A549 (cell line): ENCODE measurements at regions not wholly inside any gene's neighbourhood (a gene's known extent, or its start where the extent isn't known, plus 50 kb on each side); places are given as distances from the start of the nearest gene placed in this dataset.

ENCODE experiments used
- ATAC-seq, 2 experiments: fragments of 200-7000 bp in 1 of 2; fragments of >200 bp in 1 of 2; cut with Nextera tagmentation in 1 of 2; cut with Tn5 transposase in 1 of 2; 3 replicates each; pipeline versions ENCODE4 v1.8.0 to v1.9.1; 2018 to 2020; ENCODE audit warnings: mild to moderate bottlenecking in 1 of 2, moderate library complexity in 1 of 2
- CTCF ChIA-PET: fragments of 300-600 bp; sonication (Branson Sonifier 250); formaldehyde crosslinking; extraction: SDS; loops from one replicate; lab custom pipeline; 2021; ENCODE audit warnings: antibody characterized with exemption, inconsistent platforms; lab: Yijun Ruan, JAX
- POLR2A ChIA-PET: fragments of 350-600 bp; formaldehyde crosslinking; extraction: SDS; loops from one replicate; lab custom pipeline; 2021; ENCODE audit warnings: antibody characterized with exemption, inconsistent platforms; lab: Yijun Ruan, JAX
- DNase-seq, 2 experiments: peaks; one replicate each; pipeline versions ENCODE4 v3.0.0 to v3.0.0-alpha.2; 2011 to 2016; ENCODE audit warnings: low read depth in 1 of 2, low spot score in 1 of 2
- FAIRE-seq: peaks from 2 replicates; lab custom pipeline; 2011; peaks lifted over from hg19 to GRCh38; lab: Jason Lieb, UNC
- H3K27ac ChIP-seq, 2 experiments: fragments of >200 bp; sonication (Bioruptor Twin); formaldehyde crosslinking; 3 replicates each; pipeline ENCODE4 v1.5.1; 2016 to 2017
- H3K4me1 ChIP-seq: fragments of >200 bp; sonication (Bioruptor Twin); formaldehyde crosslinking; 3 replicates; pipeline ENCODE4 v1.6.1; 2016
- H3K4me2 ChIP-seq: fragments of >200 bp; sonication (Bioruptor Twin); formaldehyde crosslinking; 3 replicates; pipeline ENCODE4 v1.6.1; 2016
- H3K4me3 ChIP-seq: fragments of >200 bp; sonication (Bioruptor Twin); formaldehyde crosslinking; 3 replicates; pipeline ENCODE4 v1.5.1; 2016
- H3K9me3 ChIP-seq: fragments of >200 bp; sonication (Bioruptor Twin); formaldehyde crosslinking; 3 replicates; pipeline ENCODE4 v1.6.1; 2016
- CBX2 ChIP-seq: fragments of 200-600 bp; sonication (generic); IDR thresholded peaks from 2 replicates; pipeline ENCODE4 v1.6.1; 2016; ENCODE audit warnings: low read depth, mild to moderate bottlenecking, borderline replicate concordance
- CEBPB ChIP-seq, 2 experiments: fragments of >200 bp in 1 of 2; sonication (Bioruptor Twin) in 1 of 2; formaldehyde crosslinking in 1 of 2; IDR thresholded peaks; 2 replicates each; pipeline ENCODE4 v1.6.1; 2012 to 2016
- EHF ChIP-seq: fragments of 250-450 bp; sonication (Bioruptor Pico); IDR thresholded peaks from 2 replicates; pipeline ENCODE4 v1.5.0; 2020; ENCODE audit warnings: mild to moderate bottlenecking
- EP300 ChIP-seq, 2 experiments: fragments of >200 bp; sonication (Bioruptor Twin); formaldehyde crosslinking; IDR thresholded peaks; 2 replicates in 1 of 2; 3 replicates in 1 of 2; pipeline ENCODE4 v1.6.1; 2016 to 2017
- FOXS1 ChIP-seq: fragments of 250-450 bp; sonication (Bioruptor Pico); IDR thresholded peaks from 2 replicates; pipeline ENCODE4 v1.5.0; 2020; ENCODE audit warnings: mild to moderate bottlenecking, moderate library complexity
- HOXA7 ChIP-seq: fragments of 250-450 bp; sonication (Bioruptor Pico); IDR thresholded peaks from 2 replicates; pipeline ENCODE4 v1.5.0; 2020; ENCODE audit warnings: mild to moderate bottlenecking, moderate library complexity
- JUN ChIP-seq, 2 experiments: fragments of >200 bp; sonication (Bioruptor Twin); formaldehyde crosslinking; IDR thresholded peaks; 2 replicates in 1 of 2; 3 replicates in 1 of 2; pipeline ENCODE4 v1.6.1; 2016 to 2017
- NPAS2 ChIP-seq: fragments of 250-450 bp; sonication (Bioruptor Pico); IDR thresholded peaks from 2 replicates; pipeline ENCODE4 v1.8.0; 2022; ENCODE audit warnings: mild to moderate bottlenecking, moderate library complexity, borderline replicate concordance
- PHF8 ChIP-seq: fragments of 200-600 bp; sonication (generic); IDR thresholded peaks from 2 replicates; pipeline ENCODE4 v1.6.1; 2016; ENCODE audit warnings: low read depth, mild to moderate bottlenecking, antibody characterized with exemption, moderate library complexity, borderline replicate concordance
- POLR2A ChIP-seq: IDR thresholded peaks from 2 replicates; pipeline ENCODE4 v1.6.1; 2012; ENCODE audit warnings: mild to moderate bottlenecking, low read length
- SREBF2 ChIP-seq: fragments of 450-650 bp; IDR thresholded peaks from 2 replicates; pipeline ENCODE4 v1.6.1; 2014; ENCODE audit warnings: mild to moderate bottlenecking, moderate library complexity
- TP53 ChIP-seq: fragments of 250-450 bp; sonication (Bioruptor Pico); IDR thresholded peaks from 2 replicates; pipeline ENCODE4 v1.5.0; 2021; ENCODE audit warnings: mild to moderate bottlenecking, moderate library complexity
- ZC3H11A ChIP-seq: fragments of 450-650 bp; IDR thresholded peaks from 2 replicates; pipeline ENCODE4 v1.6.1; 2014; ENCODE audit warnings: antibody characterized with exemption, mild to moderate bottlenecking
- ZFP36 ChIP-seq: fragments of 450-650 bp; IDR thresholded peaks from 2 replicates; pipeline ENCODE4 v1.6.1; 2014; ENCODE audit warnings: borderline replicate concordance; ENCODE audit not compliant: partially characterized antibody
- WGBS: methylation state at CpG from one replicate; pipeline ENCODE4 v1.1.6; 2017; ENCODE audit errors: missing lambda C conversion rate; 5-methylcytosine and 5-hydroxymethylcytosine counted together
- TF ChIP-seq, protein P1 (sequence below): fragments of >200 bp; sonication (Bioruptor Twin); formaldehyde crosslinking; IDR thresholded peaks from 3 replicates; pipeline ENCODE4 v1.5.1; 2016
- TF ChIP-seq, protein P2 (sequence below): fragments of >200 bp; sonication (Bioruptor Twin); formaldehyde crosslinking; IDR thresholded peaks from 2 replicates; pipeline ENCODE4 v1.6.1; 2016
- TF ChIP-seq, protein P3 (sequence below): fragments of 200-600 bp; sonication (generic); IDR thresholded peaks from 2 replicates; pipeline ENCODE4 v1.6.1; 2016; ENCODE audit warnings: antibody characterized with exemption, mild to moderate bottlenecking, moderate library complexity
- TF ChIP-seq, protein P4 (sequence below): IDR thresholded peaks from 2 replicates; pipeline ENCODE4 v1.6.1; 2012; ENCODE audit warnings: low read depth, borderline replicate concordance
- TF ChIP-seq, protein P5 (sequence below): fragments of 150-350 bp; IDR thresholded peaks from 2 replicates; pipeline ENCODE4 v1.6.1; 2014; ENCODE audit warnings: low read depth, mild to moderate bottlenecking, low read length
- TF ChIP-seq, protein P6 (sequence below): fragments of 450-650 bp; IDR thresholded peaks from 2 replicates; pipeline ENCODE4 v1.6.1; 2014; ENCODE audit warnings: antibody characterized with exemption

DNA sequence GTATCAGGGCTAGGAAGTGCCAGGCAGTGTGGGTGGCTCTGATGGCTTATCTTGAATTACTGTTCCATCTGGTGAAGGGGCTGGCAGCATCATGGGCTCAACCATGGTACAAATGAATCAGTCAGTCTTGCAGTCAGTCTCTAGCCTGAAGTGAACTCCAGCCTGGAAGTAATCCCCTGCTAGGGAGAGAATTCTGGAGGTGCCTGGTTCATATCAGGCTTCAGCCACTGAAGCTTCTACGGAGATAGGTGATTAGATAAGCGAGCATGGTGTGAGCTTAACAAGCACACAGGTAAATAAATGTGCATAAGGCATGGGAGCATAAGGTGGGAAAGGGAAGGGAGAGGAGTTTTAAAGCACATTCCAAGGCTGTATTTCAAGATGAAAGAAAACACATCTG lies 541.7 kb downstream of the MBD2 start:
- no peak for ATAC-seq
- H3K4me1 ChIP-seq: no peaks in the 10 kb centered on the region
- TF ChIP-seq ZFP36 (no peak), JUN (IDR thresholded peaks at IDR 0.05) (no peak), NPAS2 (CRISPR knock-in tag) (no peak), ZC3H11A (no peak), POLR2A (no peak)
- TF ChIP-seq, protein P1, sequence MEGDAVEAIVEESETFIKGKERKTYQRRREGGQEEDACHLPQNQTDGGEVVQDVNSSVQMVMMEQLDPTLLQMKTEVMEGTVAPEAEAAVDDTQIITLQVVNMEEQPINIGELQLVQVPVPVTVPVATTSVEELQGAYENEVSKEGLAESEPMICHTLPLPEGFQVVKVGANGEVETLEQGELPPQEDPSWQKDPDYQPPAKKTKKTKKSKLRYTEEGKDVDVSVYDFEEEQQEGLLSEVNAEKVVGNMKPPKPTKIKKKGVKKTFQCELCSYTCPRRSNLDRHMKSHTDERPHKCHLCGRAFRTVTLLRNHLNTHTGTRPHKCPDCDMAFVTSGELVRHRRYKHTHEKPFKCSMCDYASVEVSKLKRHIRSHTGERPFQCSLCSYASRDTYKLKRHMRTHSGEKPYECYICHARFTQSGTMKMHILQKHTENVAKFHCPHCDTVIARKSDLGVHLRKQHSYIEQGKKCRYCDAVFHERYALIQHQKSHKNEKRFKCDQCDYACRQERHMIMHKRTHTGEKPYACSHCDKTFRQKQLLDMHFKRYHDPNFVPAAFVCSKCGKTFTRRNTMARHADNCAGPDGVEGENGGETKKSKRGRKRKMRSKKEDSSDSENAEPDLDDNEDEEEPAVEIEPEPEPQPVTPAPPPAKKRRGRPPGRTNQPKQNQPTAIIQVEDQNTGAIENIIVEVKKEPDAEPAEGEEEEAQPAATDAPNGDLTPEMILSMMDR: no peak
- TF ChIP-seq, protein P2, sequence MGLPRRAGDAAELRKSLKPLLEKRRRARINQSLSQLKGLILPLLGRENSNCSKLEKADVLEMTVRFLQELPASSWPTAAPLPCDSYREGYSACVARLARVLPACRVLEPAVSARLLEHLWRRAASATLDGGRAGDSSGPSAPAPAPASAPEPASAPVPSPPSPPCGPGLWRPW: no peak
- TF ChIP-seq, all 56 proteins: peak for 0
- no peak overlapping the region for H3K4me3 ChIP-seq
- 21% methylated on average over 2 of the region's 2 CpGs for WGBS
- POLR2A ChIA-PET: no interaction called here
- DNase-seq: no peak
- no peak overlapping the region for H3K4me2 ChIP-seq
- H3K27ac ChIP-seq: no peak overlapping the region
- FAIRE-seq: no peak
- CTCF ChIA-PET: no interaction called here
- H3K9me3 ChIP-seq: no peaks in the 10 kb centered on the region

DNA sequence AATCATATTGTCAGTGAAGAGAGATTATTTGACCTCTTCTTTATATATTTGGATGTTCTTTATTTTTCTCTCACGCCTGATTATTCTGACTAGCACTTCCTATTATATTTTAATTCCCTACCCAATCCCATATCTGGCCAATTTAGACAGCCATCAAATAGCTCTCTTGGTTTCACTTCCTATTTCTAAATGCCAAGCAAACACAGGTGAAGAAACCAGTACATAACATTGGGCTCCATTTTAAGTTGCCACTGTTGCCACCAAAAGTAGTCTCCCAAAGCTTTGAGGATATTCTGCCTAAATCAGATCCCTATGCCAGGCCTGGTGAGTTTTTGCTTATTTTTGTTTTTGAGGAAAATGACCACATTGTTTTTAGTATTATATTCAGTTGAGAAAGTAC lies 547.0 kb downstream of the MBD2 start:
- ChIA-PET POLR2A (no interaction called here), CTCF (no interaction called here)
- Histone ChIP-seq H3K27ac (no peak overlapping the region), H3K4me1 (no peaks in the 10 kb centered on the region), H3K9me3 (no peaks in the 10 kb centered on the region), H3K4me2 (no peak overlapping the region), H3K4me3 (no peak overlapping the region)
- no peak for ATAC-seq
- WGBS: 0% methylated on average over 1 of the region's 1 CpG
- TF ChIP-seq TP53 (CRISPR knock-in tag): no peak
- no peak for TF ChIP-seq FOXS1 (CRISPR knock-in tag)
- no peak for TF ChIP-seq PHF8
- TF ChIP-seq, protein P3, sequence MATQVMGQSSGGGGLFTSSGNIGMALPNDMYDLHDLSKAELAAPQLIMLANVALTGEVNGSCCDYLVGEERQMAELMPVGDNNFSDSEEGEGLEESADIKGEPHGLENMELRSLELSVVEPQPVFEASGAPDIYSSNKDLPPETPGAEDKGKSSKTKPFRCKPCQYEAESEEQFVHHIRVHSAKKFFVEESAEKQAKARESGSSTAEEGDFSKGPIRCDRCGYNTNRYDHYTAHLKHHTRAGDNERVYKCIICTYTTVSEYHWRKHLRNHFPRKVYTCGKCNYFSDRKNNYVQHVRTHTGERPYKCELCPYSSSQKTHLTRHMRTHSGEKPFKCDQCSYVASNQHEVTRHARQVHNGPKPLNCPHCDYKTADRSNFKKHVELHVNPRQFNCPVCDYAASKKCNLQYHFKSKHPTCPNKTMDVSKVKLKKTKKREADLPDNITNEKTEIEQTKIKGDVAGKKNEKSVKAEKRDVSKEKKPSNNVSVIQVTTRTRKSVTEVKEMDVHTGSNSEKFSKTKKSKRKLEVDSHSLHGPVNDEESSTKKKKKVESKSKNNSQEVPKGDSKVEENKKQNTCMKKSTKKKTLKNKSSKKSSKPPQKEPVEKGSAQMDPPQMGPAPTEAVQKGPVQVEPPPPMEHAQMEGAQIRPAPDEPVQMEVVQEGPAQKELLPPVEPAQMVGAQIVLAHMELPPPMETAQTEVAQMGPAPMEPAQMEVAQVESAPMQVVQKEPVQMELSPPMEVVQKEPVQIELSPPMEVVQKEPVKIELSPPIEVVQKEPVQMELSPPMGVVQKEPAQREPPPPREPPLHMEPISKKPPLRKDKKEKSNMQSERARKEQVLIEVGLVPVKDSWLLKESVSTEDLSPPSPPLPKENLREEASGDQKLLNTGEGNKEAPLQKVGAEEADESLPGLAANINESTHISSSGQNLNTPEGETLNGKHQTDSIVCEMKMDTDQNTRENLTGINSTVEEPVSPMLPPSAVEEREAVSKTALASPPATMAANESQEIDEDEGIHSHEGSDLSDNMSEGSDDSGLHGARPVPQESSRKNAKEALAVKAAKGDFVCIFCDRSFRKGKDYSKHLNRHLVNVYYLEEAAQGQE: no peak
- FAIRE-seq: no peak
- DNase-seq: no peak

DNA sequence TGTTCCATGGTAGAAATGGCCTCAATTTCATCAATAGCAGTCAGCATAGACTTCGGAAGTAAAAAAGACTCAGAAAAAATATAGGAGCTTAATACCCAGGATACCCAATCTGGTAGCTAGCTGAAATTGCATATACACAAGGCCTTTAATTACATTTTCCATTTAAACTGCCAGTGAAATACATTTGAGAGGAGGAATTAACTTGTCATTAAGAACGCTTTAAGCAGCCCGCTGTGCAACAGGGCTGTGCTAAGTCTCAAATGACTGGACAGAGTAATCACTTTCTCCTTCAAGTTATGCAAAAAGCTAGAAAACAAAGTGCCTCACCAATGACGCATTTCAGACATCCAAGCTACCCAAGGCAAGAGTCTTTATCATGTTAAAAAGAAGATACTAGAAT lies 558.8 kb downstream of the MBD2 start:
- WGBS: 15% methylated on average over 4 of the region's 4 CpGs
- no peak for DNase-seq
- POLR2A ChIA-PET: no interaction called here
- Histone ChIP-seq H3K4me2 (no peak overlapping the region), H3K27ac (no peak overlapping the region), H3K4me3 (no peak overlapping the region)
- CTCF ChIA-PET: interaction anchor here (0.6 kb wide), 1 partner anchor 698 kb away, joined by 3 read pairs; no protein-coding TSS in a partner anchor
- ATAC-seq: no peak
- no peak for TF ChIP-seq EHF (CRISPR knock-in tag)
- TF ChIP-seq, protein P4, sequence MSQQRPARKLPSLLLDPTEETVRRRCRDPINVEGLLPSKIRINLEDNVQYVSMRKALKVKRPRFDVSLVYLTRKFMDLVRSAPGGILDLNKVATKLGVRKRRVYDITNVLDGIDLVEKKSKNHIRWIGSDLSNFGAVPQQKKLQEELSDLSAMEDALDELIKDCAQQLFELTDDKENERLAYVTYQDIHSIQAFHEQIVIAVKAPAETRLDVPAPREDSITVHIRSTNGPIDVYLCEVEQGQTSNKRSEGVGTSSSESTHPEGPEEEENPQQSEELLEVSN: no peak
- no peak for TF ChIP-seq POLR2A
- TF ChIP-seq FOXS1 (CRISPR knock-in tag): no peak
- TF ChIP-seq EP300 (IDR thresholded peaks at IDR 0.05): no peak
- TF ChIP-seq, protein P3: no peak
- TF ChIP-seq HOXA7 (CRISPR knock-in tag): no peak
- TF ChIP-seq, protein P5, sequence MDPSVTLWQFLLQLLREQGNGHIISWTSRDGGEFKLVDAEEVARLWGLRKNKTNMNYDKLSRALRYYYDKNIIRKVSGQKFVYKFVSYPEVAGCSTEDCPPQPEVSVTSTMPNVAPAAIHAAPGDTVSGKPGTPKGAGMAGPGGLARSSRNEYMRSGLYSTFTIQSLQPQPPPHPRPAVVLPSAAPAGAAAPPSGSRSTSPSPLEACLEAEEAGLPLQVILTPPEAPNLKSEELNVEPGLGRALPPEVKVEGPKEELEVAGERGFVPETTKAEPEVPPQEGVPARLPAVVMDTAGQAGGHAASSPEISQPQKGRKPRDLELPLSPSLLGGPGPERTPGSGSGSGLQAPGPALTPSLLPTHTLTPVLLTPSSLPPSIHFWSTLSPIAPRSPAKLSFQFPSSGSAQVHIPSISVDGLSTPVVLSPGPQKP: no peak
- TF ChIP-seq, protein P6, sequence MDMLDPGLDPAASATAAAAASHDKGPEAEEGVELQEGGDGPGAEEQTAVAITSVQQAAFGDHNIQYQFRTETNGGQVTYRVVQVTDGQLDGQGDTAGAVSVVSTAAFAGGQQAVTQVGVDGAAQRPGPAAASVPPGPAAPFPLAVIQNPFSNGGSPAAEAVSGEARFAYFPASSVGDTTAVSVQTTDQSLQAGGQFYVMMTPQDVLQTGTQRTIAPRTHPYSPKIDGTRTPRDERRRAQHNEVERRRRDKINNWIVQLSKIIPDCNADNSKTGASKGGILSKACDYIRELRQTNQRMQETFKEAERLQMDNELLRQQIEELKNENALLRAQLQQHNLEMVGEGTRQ: no peak
- TF ChIP-seq CEBPB (IDR thresholded peaks at IDR 0.05): no peak
- TF ChIP-seq CBX2: no peak
- TF ChIP-seq SREBF2: no peak
- TF ChIP-seq ZFP36: no peak
- TF ChIP-seq, all 56 proteins: peak for 0
- Histone ChIP-seq H3K9me3 (no peaks in the 10 kb centered on the region), H3K4me1 (no peaks in the 10 kb centered on the region)
- no peak for FAIRE-seq
